GM18867 (cell line): ENCODE measurements at regions not wholly inside any gene's neighbourhood (a gene's known extent, or its start where the extent isn't known, plus 50 kb on each side); places are given as distances from the start of the nearest gene placed in this dataset.

ENCODE experiments used
- ATAC-seq: cut with Tn5 transposase; IDR thresholded peaks from one replicate; pipeline ENCODE4 v1.9.1; 2021; ENCODE audit warnings: mild to moderate bottlenecking, moderate library complexity; ENCODE audit not compliant: unreplicated experiment

DNA sequence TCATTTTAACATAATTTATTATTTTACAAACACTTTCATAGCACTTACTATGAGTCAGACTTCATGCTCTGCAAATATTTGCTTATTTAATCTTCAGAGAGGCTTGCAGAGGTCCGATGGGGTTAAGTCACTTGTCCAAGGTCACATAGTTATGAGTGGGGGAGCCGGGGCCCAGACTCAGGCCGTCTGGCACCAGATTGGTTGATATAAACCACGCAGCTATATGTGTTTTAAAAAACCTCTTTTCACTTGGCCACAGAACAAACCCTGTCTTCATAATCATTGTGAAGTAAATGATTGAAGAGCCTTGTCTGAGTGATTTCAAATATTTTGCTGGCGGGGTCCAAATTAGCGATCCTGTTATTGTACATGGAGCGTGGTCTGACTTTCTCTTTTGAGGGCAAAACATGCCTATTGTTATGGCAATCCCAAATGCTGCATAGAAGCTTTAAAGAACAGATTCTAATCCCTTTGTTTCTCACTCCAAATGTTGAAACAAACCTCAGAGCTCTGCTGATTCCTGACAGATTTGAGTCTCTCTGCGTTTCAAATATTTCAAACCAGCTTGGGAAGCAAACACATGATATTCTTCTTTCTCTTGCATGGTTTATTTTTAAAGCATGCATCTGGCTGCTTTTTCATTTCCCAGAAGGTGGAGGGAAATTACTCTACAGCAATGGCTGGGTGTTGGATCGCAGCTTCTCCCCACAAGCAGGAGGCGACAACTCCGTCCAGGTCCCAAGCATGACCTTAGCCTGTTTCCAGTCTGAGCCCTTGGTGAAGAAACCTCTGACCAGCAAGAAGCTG, 142.4 kb downstream of the DDX1 start:
- ATAC-seq: no peak

DNA sequence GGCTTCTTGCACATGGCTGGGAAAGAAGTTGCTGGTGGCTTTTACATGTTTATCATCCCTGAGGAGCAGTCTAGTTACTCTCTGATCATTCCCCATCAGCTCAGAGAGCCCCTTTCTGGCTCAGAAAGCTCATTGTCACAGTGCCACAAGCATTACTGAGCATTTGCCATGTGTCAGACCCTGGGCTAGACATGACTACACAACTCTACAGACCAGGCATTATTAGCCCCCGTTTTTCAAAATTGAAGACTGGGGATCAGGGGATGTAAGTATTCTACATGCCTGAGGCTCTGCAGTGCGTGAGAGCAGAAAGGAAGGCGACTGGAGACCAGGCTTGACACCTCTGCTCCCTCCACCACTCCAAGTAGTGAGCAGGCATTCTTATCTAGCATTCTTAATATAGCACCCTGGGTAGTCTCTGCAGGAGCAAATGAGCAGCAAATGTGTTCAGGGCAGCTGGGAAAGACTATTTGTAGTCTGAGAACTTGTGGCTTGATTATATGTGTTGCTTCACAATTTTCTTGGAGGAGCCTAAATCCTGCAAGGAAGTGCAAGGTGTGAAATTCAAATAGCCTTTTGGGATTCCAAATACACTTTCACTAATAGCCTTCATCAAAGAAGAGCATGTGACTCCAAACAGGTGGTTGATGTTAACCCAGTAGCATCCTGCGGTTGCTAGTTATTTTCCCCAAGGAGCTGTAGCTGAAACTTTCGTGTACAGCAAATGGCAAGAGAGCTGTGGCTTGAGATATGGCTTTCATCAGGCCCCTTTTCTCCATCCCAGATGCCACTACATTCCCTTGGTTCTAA, 143.2 kb downstream of the DDX1 start:
- no peak for ATAC-seq

DNA sequence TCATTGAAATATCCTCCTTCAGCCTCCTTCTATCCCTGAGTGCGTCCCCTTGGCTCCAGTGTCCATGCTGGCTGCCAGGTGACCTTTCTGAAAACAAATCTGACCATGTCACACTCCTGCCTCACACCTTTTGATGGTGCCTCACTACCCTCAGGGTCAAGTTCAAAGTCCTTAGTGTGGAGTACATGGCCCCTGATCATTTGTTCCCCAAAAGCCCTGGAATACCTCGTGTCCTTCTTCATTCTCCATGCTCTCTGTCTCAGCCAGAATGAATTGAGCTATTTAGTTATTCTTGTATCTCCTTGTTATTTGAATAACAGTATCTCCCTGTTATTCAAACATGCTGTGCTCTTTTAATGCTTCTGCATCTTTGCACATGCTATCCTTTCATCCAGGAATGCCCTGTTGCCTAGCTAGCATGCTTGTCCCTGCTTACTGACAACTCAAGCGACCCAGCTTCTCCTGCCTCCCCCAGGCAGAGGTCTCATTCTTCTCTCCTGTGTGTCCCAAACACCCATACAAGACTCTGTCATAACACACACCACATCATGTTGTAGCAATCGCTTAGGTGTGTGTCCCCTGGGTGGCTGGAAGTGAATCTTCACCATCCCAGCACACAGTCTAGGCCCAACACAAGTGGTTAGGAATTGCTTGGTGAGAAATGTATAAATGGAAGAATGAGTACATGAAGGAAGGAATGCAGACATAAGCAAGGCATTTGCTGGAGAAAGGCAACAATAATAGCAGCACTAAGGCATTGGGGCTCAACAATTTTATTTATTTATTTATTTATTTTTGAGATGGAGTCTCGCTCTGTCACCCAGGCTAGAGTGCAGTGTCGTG, 144.0 kb downstream of the DDX1 start:
- no peak for ATAC-seq

DNA sequence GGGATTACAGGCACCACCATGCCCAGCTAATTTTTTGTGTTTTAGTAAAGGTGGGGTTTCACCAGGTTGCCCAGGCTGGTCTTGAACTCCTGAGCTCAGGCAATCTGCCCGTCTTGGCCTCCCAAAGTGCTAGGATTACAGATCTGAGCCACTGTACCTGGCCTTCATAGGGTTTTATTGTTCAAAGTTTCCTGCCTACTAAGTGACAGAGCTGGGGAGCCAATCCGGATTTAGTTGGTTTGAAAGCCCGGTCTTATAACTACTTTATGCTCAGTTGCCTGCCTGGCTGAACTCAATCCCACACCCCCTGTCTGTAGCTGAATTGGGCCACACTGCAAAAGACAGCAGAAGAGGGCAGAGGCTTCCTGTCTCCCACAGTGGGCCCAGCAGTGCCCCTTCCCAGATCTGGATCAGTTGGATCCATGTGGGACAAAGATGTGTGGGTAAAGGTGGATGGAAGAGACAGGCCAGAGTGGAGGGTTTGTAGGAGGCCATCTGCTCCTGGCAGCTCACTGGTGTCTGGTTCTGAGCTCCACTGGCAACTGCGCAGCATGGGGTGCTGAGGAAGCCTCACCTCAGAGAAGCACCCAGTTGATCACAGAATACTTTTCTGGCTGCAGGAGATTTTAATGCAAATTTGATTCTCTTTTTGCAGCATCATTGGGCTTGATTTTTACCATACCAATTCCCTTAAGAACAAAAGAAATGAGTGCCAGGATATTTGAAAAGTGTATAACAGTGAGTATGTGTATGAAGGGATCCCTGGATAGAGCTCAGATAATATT, 144.9 kb downstream of the DDX1 start:
- no peak for ATAC-seq

DNA sequence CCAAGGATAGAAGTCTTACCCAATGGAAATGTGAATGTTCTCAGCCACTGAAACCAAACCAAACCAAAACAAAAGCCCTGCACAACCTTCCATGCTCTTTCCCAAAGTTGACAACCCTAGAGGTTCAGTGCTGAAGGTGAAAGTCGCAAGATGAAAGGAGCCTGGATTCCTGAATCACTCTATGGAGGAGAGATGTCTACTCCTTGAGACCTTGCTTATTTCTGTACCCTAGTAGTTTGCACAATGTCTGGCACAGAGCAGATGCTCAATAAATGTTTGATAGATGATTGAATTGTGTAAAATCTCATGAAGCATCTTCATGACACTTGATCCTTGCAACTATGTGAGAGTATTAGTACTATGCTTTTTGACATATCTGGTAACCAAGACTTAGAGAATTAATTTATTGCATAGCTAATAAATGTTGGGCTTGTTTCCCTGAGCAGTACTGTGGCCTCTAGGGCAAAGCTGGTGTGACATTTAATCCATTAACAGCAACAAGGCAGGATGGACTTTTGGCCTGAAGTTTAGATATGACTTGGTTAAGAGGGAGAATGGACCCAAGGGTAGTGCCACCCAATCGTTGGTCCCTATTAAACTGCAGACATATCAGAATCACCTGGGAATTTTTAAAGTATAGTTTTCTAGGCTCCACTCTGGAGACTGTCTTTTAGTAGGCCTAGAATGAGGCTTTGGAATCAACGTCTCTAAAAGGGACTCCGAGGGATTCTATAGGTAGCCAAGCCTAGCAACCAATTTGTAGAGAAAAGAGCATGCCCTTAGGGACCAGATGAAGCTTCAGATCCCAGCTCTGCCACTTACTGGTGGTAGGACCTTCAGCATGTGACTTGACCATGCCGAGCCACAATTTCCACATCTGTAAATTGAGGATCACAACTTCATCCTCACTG, 145.9 kb downstream of the DDX1 start:
- ATAC-seq: no peak

DNA sequence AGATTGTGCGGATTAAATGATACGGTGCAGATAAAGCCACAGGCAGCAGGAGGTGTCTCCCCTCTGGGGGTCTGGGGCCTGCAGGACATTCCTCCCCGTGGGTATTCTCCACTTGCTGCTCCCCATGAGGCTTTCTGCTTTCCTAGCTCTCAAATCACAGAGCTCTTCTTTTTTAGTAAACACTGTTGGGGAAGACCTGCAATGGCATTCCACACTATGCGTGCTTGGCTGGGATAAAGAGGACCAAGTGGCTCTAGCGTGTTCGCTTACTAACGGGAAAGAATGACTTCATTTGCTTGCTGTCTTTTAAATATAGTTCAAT, 146.5 kb downstream of the DDX1 start:
- no peak for ATAC-seq

DNA sequence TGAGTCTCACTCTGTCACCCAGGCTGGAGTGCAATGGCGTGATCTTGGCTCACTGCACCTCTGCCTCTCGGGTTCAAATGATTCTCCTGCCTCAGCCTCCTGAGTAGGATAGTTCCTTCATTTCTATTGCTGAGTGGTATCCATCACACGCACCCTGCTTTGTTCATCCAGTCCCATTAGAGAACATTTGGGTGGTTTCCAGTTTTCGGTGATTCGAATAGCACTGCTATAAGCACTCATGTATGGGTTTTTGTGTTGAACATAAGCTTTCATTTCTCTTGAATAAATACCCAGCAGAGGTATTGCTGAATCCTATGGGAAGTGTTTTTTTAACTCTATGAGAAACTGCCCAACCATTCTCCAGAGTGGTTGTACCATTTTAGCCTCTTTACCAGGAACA, 147.3 kb downstream of the DDX1 start:
- no peak for ATAC-seq

DNA sequence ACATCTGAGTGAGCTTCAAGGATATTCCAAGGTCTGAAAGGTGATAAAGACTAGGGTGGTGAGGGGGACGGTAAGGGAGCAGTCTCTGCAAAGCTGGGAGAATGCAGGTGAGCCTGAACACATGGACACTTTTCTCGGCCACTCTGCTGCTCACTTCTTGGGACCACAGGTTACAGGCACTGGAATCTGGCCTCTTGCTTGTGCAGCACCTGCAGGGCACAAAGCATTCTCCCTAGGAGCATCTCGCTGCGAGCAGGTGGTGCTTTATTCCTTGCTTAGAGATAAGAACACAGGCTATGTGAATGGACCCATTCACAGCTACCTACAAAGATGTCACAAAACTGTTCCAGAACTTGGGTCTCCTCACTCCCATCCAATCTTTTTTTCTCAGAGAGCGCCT, 153.2 kb downstream of the DDX1 start:
- ATAC-seq: no peak

DNA sequence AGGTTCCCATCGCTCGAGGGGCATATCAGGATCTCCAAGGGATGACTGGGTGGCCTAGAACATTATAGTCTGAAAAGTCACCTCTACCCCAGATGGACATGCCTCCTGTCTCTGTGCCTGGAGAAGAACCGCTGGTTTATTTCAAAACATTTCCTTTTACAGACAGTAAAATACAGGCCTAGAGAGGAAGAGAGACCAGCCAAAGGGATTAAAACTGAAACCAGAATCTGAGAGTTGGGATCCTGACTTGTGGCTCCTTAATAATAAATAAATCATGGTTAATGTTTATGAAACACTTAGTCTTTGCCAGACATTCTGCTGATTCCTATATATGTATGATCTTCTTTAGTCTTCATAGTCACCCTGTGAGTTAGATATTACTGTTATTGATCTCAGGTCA, 153.7 kb downstream of the DDX1 start:
- ATAC-seq: no peak

DNA sequence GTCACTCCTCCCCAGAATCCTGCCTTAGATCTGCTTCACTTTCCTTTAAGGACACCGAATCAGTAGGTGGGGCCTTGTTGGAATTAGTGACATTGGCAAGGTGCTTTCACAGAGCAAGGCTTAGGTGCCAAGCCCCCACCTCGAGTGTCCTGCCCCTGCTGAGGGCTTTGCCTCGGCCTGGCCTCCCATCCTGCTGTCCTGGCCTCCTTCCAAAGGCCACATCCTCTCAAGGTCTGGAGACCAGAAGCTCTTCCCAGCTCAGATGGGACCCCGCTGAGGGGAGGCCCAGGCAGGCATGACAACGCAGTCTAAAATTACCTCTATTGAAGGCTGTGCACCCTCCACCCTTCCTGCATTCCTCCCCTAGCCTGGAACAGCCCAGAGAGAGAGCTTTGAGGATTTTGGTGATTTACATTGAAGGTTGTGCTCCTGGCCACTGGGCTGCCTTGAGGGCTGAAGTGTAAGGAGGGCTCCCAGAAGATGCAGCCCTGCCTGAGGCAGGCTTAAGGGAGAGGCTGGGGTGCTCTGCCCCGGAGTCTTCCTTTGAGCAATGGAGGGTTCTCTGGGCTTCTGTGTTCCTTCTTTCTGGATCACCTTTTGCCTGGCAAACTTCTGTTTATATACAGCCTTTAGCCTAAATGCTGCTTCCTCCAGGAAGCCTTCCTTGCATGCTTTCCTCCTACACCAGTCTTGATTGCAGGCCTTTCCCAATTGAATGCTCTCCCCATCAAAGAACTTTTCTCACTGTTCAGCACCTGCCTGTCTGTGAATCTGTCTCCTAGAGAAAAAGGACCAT, 154.4 kb downstream of the DDX1 start:
- no peak for ATAC-seq

DNA sequence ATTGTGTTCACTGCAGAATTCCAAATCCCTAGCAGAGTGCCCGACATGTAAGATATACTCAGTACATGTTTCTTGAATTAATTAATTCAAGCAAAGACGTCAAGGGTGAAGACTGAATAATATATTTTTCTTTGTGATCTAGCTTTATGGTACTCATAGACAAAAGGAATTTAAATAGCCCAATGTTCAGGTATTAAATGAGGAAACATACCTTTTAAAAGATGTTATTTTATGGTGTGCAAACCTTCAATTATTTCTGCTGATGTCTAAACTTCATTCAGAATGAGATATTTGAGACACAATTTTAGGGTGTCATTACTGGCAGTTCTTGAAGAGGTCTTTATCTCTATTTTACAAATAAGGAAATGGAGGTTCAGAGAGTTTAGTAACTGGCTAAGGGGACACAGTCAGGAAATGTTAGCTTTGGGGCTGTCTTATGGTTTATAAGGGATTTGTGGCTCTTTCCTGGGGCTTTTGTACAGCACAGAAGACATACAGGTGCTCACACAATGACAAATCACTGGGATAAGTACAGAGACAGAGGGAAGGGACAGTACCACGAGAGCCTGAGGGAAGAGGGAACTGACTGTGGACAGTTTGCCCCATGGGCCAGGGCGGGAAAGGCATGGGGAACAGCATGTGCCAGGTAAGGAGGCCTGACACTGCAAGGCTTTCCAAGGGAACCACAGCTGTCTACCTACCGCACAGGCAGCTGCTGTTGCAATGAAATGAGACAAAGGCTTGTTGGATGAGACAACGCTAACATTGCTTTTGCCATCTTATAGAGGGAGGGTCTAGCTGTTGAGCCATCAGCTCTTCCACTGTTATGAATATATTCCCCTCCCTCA, 155.3 kb downstream of the DDX1 start:
- ATAC-seq: no peak

DNA sequence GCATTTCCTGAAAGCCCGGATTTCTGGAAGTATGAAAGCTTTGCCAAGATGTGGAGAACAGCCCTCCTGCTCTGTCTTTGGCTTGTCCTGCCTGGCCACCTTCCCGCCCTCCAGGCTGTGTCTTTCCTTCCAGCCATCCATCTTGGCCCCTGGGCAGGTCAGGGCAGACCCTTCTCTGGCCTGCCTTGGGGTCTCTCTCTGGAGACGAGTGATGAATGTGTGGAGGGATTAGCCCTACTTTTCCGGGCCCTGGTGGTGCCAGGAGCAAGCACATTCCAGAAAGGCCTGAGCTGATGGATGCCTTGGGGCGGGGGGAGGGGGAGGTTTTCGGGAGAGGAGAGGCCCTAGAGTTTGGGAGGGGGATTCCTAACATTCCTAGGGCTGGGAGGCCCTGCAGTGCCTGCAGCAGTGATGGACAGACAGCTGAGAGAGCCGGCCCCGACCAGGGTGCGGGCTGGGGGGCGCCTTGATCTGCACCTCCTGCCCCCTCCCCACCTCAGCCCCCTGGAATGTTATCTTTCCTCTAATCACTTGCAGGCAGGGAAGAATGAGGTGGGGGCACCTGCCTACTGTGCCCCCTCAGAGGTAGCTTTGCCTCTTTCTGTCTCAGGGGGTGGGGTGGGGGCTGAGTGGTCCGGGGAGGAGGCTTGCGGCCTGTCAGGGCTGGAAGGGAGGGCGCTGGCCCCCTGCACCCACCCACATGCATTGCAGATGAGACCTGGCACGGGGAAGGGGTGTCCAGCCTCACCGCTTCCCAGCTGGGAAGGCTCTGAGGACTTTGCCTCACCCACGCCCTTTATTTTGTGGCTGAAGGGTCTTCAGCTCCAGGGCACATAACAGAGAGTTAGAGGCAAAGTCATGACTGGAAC, 156.2 kb downstream of the DDX1 start:
- ATAC-seq: no peak

DNA sequence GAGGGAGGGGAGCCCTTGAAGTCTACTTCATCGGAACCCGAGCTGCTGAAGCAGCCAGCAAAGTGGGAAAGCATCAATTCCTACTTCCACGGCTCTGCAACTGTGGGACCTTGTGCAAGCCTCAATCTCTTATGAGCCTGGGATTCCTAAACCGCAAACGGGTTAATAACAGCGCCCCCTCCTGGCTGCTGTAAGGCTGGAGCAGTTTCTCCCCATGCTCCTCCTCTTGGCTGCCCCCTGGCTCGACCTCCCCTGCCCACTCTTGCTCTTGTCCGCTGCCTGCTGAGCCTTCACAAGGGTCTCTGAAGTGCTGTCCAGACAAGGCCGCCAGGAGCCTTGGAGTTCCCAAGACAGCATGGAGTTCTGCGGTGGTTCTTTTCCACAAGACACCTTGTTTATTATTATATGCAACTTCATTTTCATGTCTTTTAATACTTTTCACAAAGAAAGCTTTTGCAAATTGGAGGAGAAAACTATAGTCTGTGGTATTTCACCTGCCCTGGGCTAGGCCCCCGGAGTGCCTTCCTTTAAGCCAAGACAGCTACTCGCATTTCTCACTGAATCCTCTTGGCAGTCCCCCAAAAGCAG, 157.2 kb downstream of the DDX1 start:
- ATAC-seq: peak; percentile 56

DNA sequence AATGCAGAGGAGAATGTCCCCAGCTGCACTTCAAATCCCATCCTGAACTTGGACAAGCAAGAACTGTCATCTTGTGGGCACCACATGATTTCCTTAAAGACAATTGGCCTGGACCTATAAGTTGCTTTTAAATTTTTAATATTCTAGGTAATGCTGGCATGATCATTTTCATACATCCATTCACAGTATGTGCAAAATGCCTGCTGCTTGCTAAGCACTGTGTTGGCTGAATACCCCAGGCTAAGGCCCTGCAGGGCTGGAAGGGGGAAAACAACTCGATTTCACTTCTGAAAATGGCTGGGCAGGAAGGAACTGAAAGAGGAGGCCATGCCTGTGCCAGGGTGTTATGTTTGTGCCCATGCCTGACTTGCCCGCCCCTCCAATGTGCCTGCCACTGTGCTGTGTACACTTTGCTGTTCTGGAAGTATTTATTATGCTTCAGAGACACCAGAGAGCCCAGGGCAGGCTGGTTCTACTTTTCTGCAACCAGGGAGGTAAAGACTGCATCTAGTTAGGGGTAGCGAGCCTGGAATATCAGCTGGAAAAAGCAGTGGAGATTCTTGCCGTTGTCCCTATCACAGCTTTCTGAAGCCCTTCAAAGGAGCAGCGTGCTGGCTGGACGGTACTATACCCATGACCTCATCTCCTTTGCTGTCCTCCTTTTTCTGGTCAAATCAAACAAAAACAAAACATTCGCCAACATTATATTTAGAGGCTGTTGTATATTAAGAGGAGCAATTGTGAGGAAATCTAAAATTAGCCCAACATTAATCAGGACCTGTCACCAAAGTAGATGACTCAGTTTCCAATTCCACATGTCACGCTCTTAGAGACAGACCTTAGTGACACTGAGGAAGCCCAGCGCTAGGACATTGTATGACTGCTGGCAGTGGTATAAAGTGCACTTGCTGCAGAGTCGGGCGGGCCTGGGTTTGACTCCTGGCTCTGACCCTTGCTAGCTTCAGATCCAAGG, 158.1 kb downstream of the DDX1 start:
- no peak for ATAC-seq

DNA sequence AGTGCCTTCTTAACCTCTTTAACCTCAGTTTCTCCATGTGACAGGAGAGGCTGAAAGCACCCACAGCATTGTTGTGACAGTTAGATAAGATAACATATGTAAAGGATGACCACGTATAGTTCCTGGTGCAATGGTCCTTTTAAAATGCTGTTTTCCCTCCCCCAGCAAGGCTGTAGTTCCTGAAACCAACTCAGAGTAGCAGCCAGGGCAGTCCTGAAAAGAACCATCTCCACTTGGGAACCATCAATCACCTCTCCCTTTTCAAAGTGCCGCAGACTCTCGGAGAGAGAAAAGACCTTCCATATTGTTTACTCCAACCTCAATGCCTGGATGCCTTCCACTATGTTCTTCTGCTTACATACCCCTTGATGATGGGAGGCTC, 158.8 kb downstream of the DDX1 start:
- ATAC-seq: no peak
